Duodenal mucosa (tissue), 2 donors: ENCODE measurements at regions not wholly inside any gene's neighbourhood (a gene's known extent, or its start where the extent isn't known, plus 50 kb on each side); places are given as distances from the start of the nearest gene placed in this dataset.

Experiments used
- H3K27ac ChIP-seq: one replicate; pipeline ENCODE4 v1.7.0; 2013; ENCODE audit warnings: low read depth, low read length
- H3K27me3 ChIP-seq, 2 donors: one replicate each; pipeline ENCODE4 v1.7.0; 2013; ENCODE audit warnings: low read length in 2 of 2, control low read depth in 1 of 2; ENCODE audit not compliant: insufficient read depth in 2 of 2, control insufficient read depth in 1 of 2
- H3K36me3 ChIP-seq, 2 donors: one replicate each; pipeline ENCODE4 v1.7.0; 2013; ENCODE audit warnings: low read length in 2 of 2, control low read depth in 1 of 2; ENCODE audit not compliant: insufficient read depth in 2 of 2, control insufficient read depth in 1 of 2
- H3K4me1 ChIP-seq, 2 donors: one replicate each; pipeline ENCODE4 v1.7.0; 2013; ENCODE audit warnings: low read length in 2 of 2, control low read depth in 1 of 2; ENCODE audit not compliant: insufficient read depth in 2 of 2, control insufficient read depth in 1 of 2
- H3K4me3 ChIP-seq, 2 donors: one replicate each; pipeline ENCODE4 v1.7.0; 2013; ENCODE audit warnings: low read length in 2 of 2, low read depth in 1 of 2
- H3K9ac ChIP-seq, 2 donors: one replicate each; pipeline ENCODE4 v1.7.0; 2013; ENCODE audit warnings: low read length in 2 of 2, low read depth in 1 of 2
- H3K9me3 ChIP-seq, 2 donors: one replicate each; pipeline ENCODE4 v1.7.0; 2013; ENCODE audit warnings: low read length in 2 of 2, control low read depth in 1 of 2; ENCODE audit not compliant: control insufficient read depth in 1 of 2

DNA sequence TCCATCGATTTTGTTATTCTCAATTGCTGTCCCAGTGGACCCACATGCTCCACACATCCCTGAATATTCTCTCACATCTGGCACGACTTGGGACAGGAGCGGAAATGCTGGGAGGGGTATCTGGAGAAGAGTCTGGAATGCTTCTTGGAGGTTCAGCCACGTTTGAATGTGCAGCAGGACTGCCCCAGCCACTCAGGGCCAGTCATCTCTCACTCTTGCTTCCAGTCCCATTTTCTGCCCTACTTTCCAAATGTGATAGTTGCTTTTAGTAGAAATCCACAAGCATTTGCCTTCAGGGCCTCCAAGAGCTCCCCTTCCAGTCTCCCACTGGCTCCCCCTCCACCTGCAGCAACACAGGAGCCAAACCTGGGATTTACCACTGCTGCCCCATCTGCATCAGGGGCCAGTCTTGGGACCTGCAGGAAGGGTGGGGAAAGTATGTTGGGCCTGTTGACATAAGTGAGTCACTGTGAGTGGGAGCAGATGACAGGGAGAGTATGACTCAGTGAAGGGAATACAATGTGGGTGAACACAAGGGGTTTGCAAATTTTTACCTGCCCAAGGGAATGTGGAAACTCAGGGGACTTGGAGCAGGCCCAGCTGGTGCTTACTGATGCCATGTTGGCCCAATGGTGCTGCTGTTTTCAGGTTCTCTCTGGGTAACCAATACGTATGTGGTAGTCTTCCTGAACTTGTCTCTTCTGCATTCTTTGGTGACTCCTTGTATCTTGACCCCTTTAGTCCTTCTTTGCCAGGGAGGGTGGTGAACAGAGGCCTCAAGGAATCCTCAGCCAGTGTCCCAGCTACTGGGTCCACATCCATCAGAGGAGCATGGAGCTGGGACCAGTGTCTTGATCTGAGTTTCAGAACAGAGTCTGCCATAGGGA lies 78.8 kb upstream of the CRHR1 start:
- Histone ChIP-seq H3K4me1 (no peaks in the 10 kb centered on the region), H3K36me3 (no peaks in the 10 kb centered on the region), H3K27me3 (peaks cover 3 to 8% of the 10 kb centered on the region in 2 donors), H3K27ac (no peak overlapping the region), H3K9ac (no peak overlapping the region), H3K9me3 (no peaks in the 10 kb centered on the region), H3K4me3 (no peak overlapping the region)

DNA sequence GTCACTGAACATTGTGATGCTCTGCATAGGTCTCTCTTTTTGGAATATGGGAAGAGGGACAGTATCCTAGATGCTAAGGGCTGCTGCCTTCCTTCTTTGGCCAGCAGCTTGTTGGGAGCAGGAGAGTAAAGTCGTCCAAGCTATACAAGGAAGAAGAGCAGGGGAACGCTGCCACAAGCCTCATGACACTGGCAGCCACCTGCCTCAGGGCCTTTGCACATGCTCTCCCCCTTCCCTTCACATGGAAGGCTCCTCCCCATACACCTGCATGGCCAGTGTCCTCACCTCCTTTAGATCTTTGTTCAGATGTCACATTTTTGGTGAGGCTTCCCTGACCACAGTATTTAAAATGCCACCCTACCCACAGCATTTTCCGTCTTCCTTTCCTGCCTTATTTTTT lies 78.1 kb upstream of the CRHR1 start:
- no peaks in the 10 kb centered on the region for H3K9me3 ChIP-seq
- H3K4me1 ChIP-seq = no peaks in the 10 kb centered on the region
- H3K4me3 ChIP-seq = no peak overlapping the region
- no peaks in the 10 kb centered on the region for H3K36me3 ChIP-seq
- no peak overlapping the region for H3K9ac ChIP-seq
- no peak overlapping the region for H3K27ac ChIP-seq
- peaks cover 3 to 8% of the 10 kb centered on the region in 2 donors for H3K27me3 ChIP-seq

DNA sequence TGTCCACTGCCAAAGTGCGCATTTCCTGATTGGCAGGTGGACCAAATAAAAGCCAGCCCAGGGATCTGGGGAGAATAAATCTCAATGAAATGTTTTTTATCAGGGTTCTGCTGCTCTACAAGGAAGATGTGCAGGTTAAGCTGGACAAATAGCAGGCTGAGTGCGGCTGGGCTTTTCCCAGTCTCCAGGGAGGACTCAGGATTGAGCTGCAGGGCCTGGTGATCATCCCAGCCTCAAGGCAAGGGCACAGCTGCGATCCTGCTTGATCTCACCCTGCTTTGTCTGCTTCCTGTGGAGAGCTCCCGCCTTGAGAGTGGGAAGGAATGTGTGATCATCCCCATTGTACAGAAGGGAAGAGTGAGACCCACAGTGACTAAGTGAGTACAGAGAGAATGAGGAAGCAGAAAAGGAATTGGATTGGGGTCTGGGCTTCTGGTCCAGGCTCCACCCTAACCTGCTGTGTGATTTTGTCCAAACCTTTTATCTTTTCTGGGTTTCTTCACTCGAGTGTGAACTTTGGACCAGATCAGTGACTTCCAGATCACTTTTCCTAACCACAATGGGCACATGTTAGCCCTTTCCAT lies 75.3 kb upstream of the CRHR1 start:
- Histone ChIP-seq H3K36me3 (no peaks in the 10 kb centered on the region), H3K27ac (no peak overlapping the region), H3K4me1 (no peaks in the 10 kb centered on the region), H3K9ac (no peak overlapping the region), H3K27me3 (peaks cover 3 to 8% of the 10 kb centered on the region in 2 donors), H3K4me3 (no peak overlapping the region), H3K9me3 (no peaks in the 10 kb centered on the region)

DNA sequence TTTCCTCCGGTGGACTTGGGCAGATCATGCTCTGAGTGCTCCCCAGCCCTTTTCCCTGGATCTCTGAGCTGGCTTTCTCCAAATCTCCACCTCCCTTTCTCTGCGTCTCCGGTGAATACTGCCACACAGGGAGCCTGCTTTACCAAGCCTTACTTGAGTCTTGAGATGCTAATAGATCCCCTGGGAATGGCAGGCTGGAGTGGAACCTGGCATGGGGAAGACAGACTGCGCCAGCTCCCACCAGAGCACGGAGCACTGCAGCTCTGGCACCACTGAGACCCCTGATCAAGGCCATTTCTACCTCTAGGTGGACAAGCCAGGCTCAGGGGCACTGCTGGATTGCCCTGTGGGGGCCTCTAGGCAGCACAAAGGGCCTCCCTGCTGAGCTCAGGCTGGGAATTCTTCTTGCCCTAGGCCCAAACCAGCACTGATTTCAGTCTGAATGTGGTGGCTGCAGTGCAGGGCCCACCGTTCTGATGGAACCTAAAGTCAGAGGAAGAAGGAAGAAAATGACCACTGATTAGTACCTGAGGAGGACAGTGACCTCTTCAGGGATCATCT lies 74.3 kb upstream of the CRHR1 start:
- Histone ChIP-seq H3K4me1 (no peaks in the 10 kb centered on the region), H3K27ac (no peak overlapping the region), H3K36me3 (no peaks in the 10 kb centered on the region), H3K9ac (no peak overlapping the region), H3K27me3 (peaks cover 3 to 8% of the 10 kb centered on the region in 2 donors), H3K4me3 (no peak overlapping the region), H3K9me3 (no peaks in the 10 kb centered on the region)

DNA sequence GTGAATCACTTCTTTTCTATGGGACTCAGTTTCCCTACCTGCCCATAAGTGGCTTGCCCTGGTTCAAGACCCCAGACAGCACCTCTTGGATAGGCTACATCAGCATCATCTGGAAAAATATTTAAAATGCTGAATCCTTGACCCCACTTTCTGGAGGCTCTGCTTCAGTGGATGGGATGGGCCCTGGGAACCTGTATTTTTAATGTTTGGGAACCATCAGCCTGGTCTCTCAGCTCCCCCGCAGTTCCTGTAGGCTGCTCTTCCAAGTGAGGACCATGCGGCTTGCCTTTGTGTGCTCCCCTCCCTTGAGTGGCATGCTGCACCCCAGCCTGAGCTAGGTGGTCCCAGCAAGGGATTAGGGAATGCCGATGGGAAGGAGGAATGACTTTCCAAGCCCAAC lies 68.3 kb upstream of the CRHR1 start:
- H3K27ac ChIP-seq = no peak overlapping the region
- H3K36me3 ChIP-seq = no peaks in the 10 kb centered on the region
- no peak overlapping the region for H3K9ac ChIP-seq
- no peaks in the 10 kb centered on the region for H3K4me1 ChIP-seq
- H3K27me3 ChIP-seq = peaks cover 4 to 7% of the 10 kb centered on the region in 2 donors
- no peak overlapping the region for H3K4me3 ChIP-seq
- no peaks in the 10 kb centered on the region for H3K9me3 ChIP-seq

DNA sequence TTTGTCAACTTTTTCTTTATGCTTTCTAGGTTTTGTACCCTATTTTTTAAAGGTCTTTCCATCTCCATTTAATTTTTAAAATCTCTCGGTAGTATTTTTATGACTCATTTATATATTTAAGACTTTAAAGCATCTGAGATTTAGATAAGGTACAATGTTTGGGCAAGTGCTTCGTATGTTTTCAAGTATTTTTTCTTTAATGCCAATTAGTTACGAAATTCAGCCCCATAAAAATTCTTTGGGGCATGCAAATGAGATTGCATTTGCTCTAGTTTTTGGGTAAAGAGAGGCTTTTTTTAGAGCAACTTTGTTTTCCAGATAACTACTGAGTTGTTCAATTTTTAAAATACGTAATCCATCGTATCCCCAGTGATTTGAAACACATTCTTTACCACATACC lies 65.3 kb upstream of the CRHR1 start:
- H3K4me1 ChIP-seq = no peaks in the 10 kb centered on the region
- H3K4me3 ChIP-seq = no peak overlapping the region
- no peaks in the 10 kb centered on the region for H3K9me3 ChIP-seq
- H3K36me3 ChIP-seq = no peaks in the 10 kb centered on the region
- H3K9ac ChIP-seq = no peak overlapping the region
- peaks cover 4 to 7% of the 10 kb centered on the region in 2 donors for H3K27me3 ChIP-seq
- H3K27ac ChIP-seq = no peak overlapping the region

DNA sequence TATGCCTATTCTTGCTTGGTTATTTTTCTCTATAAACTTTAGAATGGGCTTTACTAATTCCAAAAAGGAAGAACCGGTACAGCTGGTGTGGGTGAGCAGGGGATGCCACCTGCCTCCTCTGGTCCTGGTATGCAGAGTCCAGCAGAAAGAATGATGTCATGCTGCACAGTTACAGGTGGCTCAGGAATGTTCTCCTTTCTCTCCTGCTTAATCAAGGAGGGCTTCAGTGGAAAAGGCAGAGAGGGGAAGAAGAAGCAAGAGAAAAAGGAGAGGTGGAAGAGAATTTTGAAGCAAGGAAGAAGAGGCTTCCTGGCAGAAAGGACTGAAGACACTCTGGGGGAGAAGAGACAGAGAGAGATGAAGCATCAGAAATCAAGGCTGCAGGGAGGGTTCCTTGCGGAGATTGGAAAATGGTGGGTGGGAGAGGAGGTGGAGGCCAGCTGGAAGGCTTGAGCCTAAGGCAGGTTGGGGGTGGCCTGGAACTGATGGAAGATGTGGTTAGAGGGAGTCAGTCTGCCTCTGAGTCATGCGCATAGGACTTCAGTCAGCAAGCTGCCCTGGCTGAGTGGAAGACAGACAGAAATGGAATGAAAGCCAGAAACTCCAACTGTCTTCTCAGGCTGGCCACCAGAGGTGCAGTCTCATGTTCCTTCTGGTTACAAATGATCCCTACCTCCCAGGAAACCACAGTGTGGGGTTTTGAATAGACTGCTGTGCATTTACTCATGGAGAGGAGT lies 64.6 kb upstream of the CRHR1 start:
- H3K9ac ChIP-seq = no peak overlapping the region
- H3K4me1 ChIP-seq = no peaks in the 10 kb centered on the region
- no peak overlapping the region for H3K4me3 ChIP-seq
- no peaks in the 10 kb centered on the region for H3K36me3 ChIP-seq
- no peak overlapping the region for H3K27ac ChIP-seq
- peaks cover 4 to 7% of the 10 kb centered on the region in 2 donors for H3K27me3 ChIP-seq
- no peaks in the 10 kb centered on the region for H3K9me3 ChIP-seq

DNA sequence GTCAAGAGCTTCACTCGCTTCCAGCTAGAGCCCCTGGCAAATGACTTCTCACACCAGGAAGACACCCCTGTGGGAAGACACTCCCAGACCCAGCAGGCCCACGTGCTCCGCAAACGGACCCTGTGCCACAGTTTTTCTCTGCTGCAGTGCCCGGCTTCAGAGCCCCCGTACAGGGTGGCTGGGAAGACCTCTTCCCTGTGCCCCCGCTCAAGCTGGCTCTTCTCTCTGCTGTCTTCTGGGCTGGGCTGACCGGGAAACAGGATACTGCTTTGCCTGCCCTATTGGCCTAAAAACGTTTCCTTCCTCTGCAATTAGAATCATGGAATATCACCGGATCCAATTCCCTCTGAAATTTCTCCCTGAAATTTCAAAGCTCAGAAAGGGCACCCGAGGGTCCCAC lies 63.7 kb upstream of the CRHR1 start:
- no peaks in the 10 kb centered on the region for H3K9me3 ChIP-seq
- no peak overlapping the region for H3K4me3 ChIP-seq
- no peaks in the 10 kb centered on the region for H3K4me1 ChIP-seq
- no peaks in the 10 kb centered on the region for H3K36me3 ChIP-seq
- H3K9ac ChIP-seq = no peak overlapping the region
- peaks cover 4 to 7% of the 10 kb centered on the region in 2 donors for H3K27me3 ChIP-seq
- no peak overlapping the region for H3K27ac ChIP-seq

DNA sequence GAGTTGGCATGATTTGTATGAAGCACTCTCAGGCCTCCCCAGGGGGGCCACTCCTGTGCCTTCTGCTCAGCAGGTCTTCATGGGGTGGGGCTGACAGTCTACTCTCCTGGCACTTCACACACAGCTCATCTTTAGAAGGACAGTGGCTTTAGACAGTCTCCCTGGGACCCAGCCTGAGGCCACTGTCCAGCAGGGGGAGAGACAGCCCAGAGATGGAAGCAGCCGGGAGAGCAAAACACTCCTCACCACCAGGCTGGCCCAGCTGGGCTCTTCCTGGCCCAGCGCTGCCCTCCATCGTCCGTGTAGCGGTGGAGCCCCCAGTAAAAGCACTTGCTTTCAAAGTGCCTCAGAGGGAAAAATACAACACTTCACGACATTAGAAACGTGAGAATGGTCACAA lies 62.0 kb upstream of the CRHR1 start:
- no peaks in the 10 kb centered on the region for H3K36me3 ChIP-seq
- no peak overlapping the region for H3K4me3 ChIP-seq
- no peak overlapping the region for H3K9ac ChIP-seq
- H3K4me1 ChIP-seq = no peaks in the 10 kb centered on the region
- H3K9me3 ChIP-seq = no peaks in the 10 kb centered on the region
- H3K27me3 ChIP-seq = peaks cover 0 to 6% of the 10 kb centered on the region in 2 donors
- no peak overlapping the region for H3K27ac ChIP-seq
